ENCODE measurements at regions not wholly inside any gene's neighbourhood (a gene's known extent, or its start where the extent isn't known, plus 50 kb on each side); places are given as distances from the start of the nearest gene placed in this dataset.

GRCh38 chr18:79587226-79587741 lies 92.3 kb upstream of the CTDP1 start:
- TF ChIP-seq, protein P1, sequence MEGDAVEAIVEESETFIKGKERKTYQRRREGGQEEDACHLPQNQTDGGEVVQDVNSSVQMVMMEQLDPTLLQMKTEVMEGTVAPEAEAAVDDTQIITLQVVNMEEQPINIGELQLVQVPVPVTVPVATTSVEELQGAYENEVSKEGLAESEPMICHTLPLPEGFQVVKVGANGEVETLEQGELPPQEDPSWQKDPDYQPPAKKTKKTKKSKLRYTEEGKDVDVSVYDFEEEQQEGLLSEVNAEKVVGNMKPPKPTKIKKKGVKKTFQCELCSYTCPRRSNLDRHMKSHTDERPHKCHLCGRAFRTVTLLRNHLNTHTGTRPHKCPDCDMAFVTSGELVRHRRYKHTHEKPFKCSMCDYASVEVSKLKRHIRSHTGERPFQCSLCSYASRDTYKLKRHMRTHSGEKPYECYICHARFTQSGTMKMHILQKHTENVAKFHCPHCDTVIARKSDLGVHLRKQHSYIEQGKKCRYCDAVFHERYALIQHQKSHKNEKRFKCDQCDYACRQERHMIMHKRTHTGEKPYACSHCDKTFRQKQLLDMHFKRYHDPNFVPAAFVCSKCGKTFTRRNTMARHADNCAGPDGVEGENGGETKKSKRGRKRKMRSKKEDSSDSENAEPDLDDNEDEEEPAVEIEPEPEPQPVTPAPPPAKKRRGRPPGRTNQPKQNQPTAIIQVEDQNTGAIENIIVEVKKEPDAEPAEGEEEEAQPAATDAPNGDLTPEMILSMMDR (optimal IDR thresholded peaks at IDR 0.05 in 1 of 3, IDR thresholded peaks at IDR 0.05 in 1 of 3, conservative IDR thresholded peaks at IDR 0.05 in 1 of 3; ENCODE audit: extremely low read depth in 1 of 3, insufficient read depth in 2 of 3, low read length in 3 of 3), result no peak
- TF ChIP-seq EZH2 (IDR thresholded peaks at IDR 0.05; ENCODE audit: low read length), result no peak
